ENCODE measurements at regions not wholly inside any gene's neighbourhood (a gene's known extent, or its start where the extent isn't known, plus 50 kb on each side); places are given as distances from the start of the nearest gene placed in this dataset.

DNA sequence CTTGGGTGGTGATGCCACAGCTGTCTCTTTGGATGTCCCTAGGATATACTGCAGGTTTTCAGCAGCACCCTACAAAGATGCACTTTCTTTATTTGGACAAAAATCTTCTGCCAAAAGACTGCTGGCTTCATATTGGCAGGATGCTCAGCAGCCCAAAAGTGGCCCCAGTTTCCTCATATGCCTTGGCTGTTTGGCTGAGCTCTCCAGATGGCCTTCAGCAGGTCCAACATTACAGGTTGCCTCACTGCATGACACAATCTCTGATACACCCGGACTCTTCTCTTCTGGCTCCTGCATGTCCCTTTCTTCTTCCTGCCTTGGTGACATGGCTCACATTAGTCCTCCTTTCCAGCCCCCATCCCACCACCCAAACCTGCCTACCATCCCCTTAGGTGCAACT is 323.7 kb upstream of the CDH4 start:
- H3K79me2 ChIP-seq (ENCODE audit: insufficient read depth, low read depth, low read length) = no peaks in the 10 kb centered on the region
- no peaks in the 10 kb centered on the region for H3K9me3 ChIP-seq (ENCODE audit: low read length)
- CTCF ChIA-PET (ENCODE audit: unreplicated experiment) = no interaction called here
- H3K4me3 ChIP-seq (ENCODE audit: low read depth, low read length, poor library complexity, severe bottlenecking) = no peak overlapping the region
- no peak for DNase-seq (ENCODE audit: low spot score)
- TF ChIP-seq EZH2phosphoT487 (IDR thresholded peaks at IDR 0.05; ENCODE audit: borderline replicate concordance, low read depth, low read length) = no peak
- TF ChIP-seq, protein P1, sequence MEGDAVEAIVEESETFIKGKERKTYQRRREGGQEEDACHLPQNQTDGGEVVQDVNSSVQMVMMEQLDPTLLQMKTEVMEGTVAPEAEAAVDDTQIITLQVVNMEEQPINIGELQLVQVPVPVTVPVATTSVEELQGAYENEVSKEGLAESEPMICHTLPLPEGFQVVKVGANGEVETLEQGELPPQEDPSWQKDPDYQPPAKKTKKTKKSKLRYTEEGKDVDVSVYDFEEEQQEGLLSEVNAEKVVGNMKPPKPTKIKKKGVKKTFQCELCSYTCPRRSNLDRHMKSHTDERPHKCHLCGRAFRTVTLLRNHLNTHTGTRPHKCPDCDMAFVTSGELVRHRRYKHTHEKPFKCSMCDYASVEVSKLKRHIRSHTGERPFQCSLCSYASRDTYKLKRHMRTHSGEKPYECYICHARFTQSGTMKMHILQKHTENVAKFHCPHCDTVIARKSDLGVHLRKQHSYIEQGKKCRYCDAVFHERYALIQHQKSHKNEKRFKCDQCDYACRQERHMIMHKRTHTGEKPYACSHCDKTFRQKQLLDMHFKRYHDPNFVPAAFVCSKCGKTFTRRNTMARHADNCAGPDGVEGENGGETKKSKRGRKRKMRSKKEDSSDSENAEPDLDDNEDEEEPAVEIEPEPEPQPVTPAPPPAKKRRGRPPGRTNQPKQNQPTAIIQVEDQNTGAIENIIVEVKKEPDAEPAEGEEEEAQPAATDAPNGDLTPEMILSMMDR (conservative IDR thresholded peaks at IDR 0.05; ENCODE audit: low read length) = no peak
- no peaks in the 10 kb centered on the region for H3K36me3 ChIP-seq (ENCODE audit: insufficient read depth, low read length)
- no TSS peak for BruUV-seq (replicated peaks)
- no peaks in the 10 kb centered on the region for H4K20me1 ChIP-seq (ENCODE audit: insufficient read depth, low read length)
- POLR2A ChIA-PET = no interaction called here
- no peaks in the 10 kb centered on the region for H3K4me1 ChIP-seq (ENCODE audit: insufficient read depth, low read length, poor library complexity, severe bottlenecking)
- intact Hi-C loops (cut with micrococcal nuclease; ENCODE audit: unreplicated experiment) = no loop called here
- H3K4me2 ChIP-seq (ENCODE audit: low read length) = no peak overlapping the region
- no peaks in the 10 kb centered on the region for H3K9me2 ChIP-seq (ENCODE audit: insufficient read depth, low read length)
- H2AFZ ChIP-seq (ENCODE audit: low read length) = no peak overlapping the region
- H3K27ac ChIP-seq (ENCODE audit: low read depth, low read length, poor library complexity, severe bottlenecking) = no peak overlapping the region

DNA sequence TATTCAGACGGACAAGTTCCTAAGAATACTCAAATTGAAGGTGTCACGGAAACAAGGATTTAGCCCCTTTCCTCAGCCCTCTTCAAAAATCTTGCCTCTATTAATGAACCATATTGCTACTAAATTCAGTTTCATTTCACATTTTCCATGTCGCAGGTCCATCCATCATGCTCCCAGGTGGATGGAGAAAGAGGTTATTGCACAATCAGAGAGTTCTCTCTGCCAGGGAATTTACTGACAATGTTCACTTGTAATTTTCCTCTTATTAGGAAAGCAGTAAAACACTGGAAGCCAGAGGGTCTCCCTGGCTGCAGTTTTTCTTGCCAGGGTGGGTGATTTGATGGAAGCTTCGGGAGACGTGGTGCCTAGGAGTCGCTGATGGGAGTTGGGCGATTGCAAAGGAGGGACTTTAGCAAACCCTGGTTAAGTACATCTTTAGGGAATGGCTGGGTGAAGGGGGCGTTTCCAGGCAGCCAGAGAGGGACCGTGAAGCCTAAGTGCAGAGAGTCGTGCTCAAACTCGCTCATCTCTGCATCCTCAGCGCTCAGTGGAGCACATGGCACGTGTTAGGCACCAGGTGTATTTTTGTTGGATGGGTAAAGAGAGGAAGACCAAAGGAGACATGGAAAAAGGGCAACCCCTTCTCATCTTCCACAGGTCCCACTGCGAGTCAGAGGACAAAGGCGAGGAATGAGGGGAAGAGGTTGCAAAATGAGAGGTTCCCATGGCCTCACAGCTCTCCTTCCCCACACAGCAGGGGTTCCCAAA is 321.9 kb upstream of the CDH4 start:
- BruUV-seq (replicated peaks) = no TSS peak
- H4K20me1 ChIP-seq (ENCODE audit: insufficient read depth, low read length) = no peaks in the 10 kb centered on the region
- POLR2A ChIA-PET = no interaction called here

DNA sequence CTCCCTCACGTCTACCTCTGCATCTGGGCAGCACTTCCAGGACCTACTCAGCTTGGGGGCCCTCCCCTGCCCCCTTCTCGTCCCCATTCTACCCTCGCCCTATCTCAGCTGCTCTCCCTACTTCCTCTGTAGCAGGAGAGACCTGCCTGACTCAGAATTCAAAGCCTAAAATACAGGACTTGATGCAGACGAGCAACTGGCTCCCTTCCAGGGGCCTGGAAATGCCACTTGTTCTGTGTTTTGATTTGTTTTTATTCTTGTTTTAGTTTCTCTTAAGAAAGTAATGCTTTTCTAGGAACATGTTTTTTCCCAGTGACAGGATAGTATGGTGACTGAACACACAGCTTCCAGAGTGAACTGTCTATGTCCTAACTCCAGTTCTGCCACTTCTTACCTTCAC is 320.4 kb upstream of the CDH4 start:
- POLR2A ChIA-PET = no interaction called here
- BruUV-seq (replicated peaks) = no TSS peak

More for the DNA sequence above, 321.9 kb upstream of the CDH4 start:
- no peaks in the 10 kb centered on the region for H3K79me2 ChIP-seq (ENCODE audit: insufficient read depth, low read depth, low read length)
- H2AFZ ChIP-seq (ENCODE audit: low read length) = no peak overlapping the region
- no peaks in the 10 kb centered on the region for H3K4me1 ChIP-seq (ENCODE audit: insufficient read depth, low read length, poor library complexity, severe bottlenecking)
- intact Hi-C loops (cut with micrococcal nuclease; ENCODE audit: unreplicated experiment) = no loop called here
- H3K27ac ChIP-seq (ENCODE audit: low read depth, low read length, poor library complexity, severe bottlenecking) = no peak overlapping the region
- no peak overlapping the region for H3K4me2 ChIP-seq (ENCODE audit: low read length)
- no peaks in the 10 kb centered on the region for H3K9me3 ChIP-seq (ENCODE audit: low read length)
- no peaks in the 10 kb centered on the region for H3K9me2 ChIP-seq (ENCODE audit: insufficient read depth, low read length)
- no peak overlapping the region for H3K4me3 ChIP-seq (ENCODE audit: low read depth, low read length, poor library complexity, severe bottlenecking)
- CTCF ChIA-PET (ENCODE audit: unreplicated experiment) = no interaction called here
- no peak for TF ChIP-seq EZH2phosphoT487 (IDR thresholded peaks at IDR 0.05; ENCODE audit: borderline replicate concordance, low read depth, low read length)
- TF ChIP-seq, protein P1 (conservative IDR thresholded peaks at IDR 0.05; ENCODE audit: low read length) = no peak
- no peak for DNase-seq (ENCODE audit: low spot score)
- no peaks in the 10 kb centered on the region for H3K36me3 ChIP-seq (ENCODE audit: insufficient read depth, low read length)

More for the DNA sequence above, 320.4 kb upstream of the CDH4 start:
- Histone ChIP-seq H3K36me3 (ENCODE audit: insufficient read depth, low read length) (no peaks in the 10 kb centered on the region), H2AFZ (ENCODE audit: low read length) (no peak overlapping the region), H3K27ac (ENCODE audit: low read depth, low read length, poor library complexity, severe bottlenecking) (no peak overlapping the region), H3K4me3 (ENCODE audit: low read depth, low read length, poor library complexity, severe bottlenecking) (no peak overlapping the region), H3K79me2 (ENCODE audit: insufficient read depth, low read depth, low read length) (no peaks in the 10 kb centered on the region), H3K4me2 (ENCODE audit: low read length) (no peak overlapping the region), H3K9me3 (ENCODE audit: low read length) (no peaks in the 10 kb centered on the region), H3K9me2 (ENCODE audit: insufficient read depth, low read length) (no peaks in the 10 kb centered on the region), H4K20me1 (ENCODE audit: insufficient read depth, low read length) (no peaks in the 10 kb centered on the region), H3K4me1 (ENCODE audit: insufficient read depth, low read length, poor library complexity, severe bottlenecking) (no peaks in the 10 kb centered on the region)
- TF ChIP-seq, protein P1 (conservative IDR thresholded peaks at IDR 0.05; ENCODE audit: low read length) = no peak
- no peak for TF ChIP-seq EZH2phosphoT487 (IDR thresholded peaks at IDR 0.05; ENCODE audit: borderline replicate concordance, low read depth, low read length)
- CTCF ChIA-PET (ENCODE audit: unreplicated experiment) = no interaction called here
- intact Hi-C loops (cut with micrococcal nuclease; ENCODE audit: unreplicated experiment) = no loop called here
- no peak for DNase-seq (ENCODE audit: low spot score)

All from OCI-LY7 (cell line).